Endothelial cell of umbilical vein (primary cell): ENCODE measurements at regions not wholly inside any gene's neighbourhood (a gene's known extent, or its start where the extent isn't known, plus 50 kb on each side); places are given as distances from the start of the nearest gene placed in this dataset.

ENCODE experiments used
- BruUV-seq: library from RNA; stranded (reverse); fragments of 400-500 nt; replicated peaks from 2 replicates; lab custom pipeline; 2021; lab: Mats Ljungman, UMichigan
- CTCF ChIA-PET: fragments of 300-600, 350-600 bp; sonication (Branson Sonifier 250); formaldehyde crosslinking; loops from one replicate; lab custom pipeline; 2021; ENCODE audit warnings: antibody characterized with exemption, inconsistent platforms; lab: Charles Lee
- POLR2A ChIA-PET: fragments of 300-600, 350-600 bp; sonication (Branson Sonifier 250); formaldehyde crosslinking; loops from one replicate; lab custom pipeline; 2021; ENCODE audit warnings: antibody characterized with exemption, inconsistent platforms; lab: Charles Lee
- DNase-seq: peaks from one replicate; pipeline ENCODE4 v3.0.0-alpha.2; 2011; ENCODE audit warnings: low read depth, low spot score
- FAIRE-seq: peaks from 2 replicates; lab custom pipeline; 2011; peaks lifted over from hg19 to GRCh38; lab: Jason Lieb, UNC
- H2AFZ ChIP-seq: 2 replicates; pipeline ENCODE4 v1.6.0; 2012; ENCODE audit warnings: low read depth, low read length, control low read depth, inconsistent platforms
- H3K27ac ChIP-seq: 2 replicates; pipeline ENCODE4 v1.5.1; 2011; ENCODE audit warnings: low read depth, mild to moderate bottlenecking, control low read depth, low read length, moderate library complexity; ENCODE audit not compliant: insufficient read depth
- H3K27me3 ChIP-seq, 2 experiments: 2 replicates each; pipeline versions ENCODE4 v1.6.0 to v1.6.1; 2011; ENCODE audit warnings: low read length in 2 of 2, mixed read lengths in 1 of 2; ENCODE audit not compliant: control insufficient read depth in 2 of 2, insufficient read depth in 2 of 2
- H3K36me3 ChIP-seq, 2 experiments: 2 replicates in 1 of 2; 3 replicates in 1 of 2; pipeline ENCODE4 v1.5.1; 2011; ENCODE audit warnings: low read length in 2 of 2, mild to moderate bottlenecking in 1 of 2, moderate library complexity in 1 of 2; ENCODE audit not compliant: control insufficient read depth in 2 of 2, insufficient read depth in 2 of 2; ENCODE audit errors: extremely low read depth in 1 of 2
- H3K4me1 ChIP-seq: 3 replicates; pipeline ENCODE4 v1.5.1; 2011; ENCODE audit warnings: mild to moderate bottlenecking, low read length; ENCODE audit not compliant: control insufficient read depth, insufficient read depth; ENCODE audit errors: extremely low read depth
- H3K4me2 ChIP-seq: 2 replicates; pipeline ENCODE4 v1.6.1; 2011; ENCODE audit warnings: low read length, control low read depth, mixed read lengths; ENCODE audit not compliant: insufficient read depth
- H3K4me3 ChIP-seq, 3 experiments: fragments of 200-600 bp in 1 of 3; sonication (generic), shearing (Covaris generic) in 1 of 3; replicated peaks in 1 of 3; 2 replicates each; pipeline ENCODE4 v1.5.1; 2011 to 2016; ENCODE audit warnings: control low read depth in 3 of 3, low read length in 3 of 3, mild to moderate bottlenecking in 2 of 3, inconsistent platforms in 1 of 3, low read depth in 1 of 3, moderate library complexity in 1 of 3; ENCODE audit not compliant: insufficient read depth in 1 of 3
- H3K79me2 ChIP-seq: 2 replicates; pipeline ENCODE4 v1.6.0; 2012; ENCODE audit warnings: low read length, inconsistent platforms; ENCODE audit not compliant: control insufficient read depth, insufficient read depth
- H3K9ac ChIP-seq: replicated peaks from 2 replicates; pipeline ENCODE3; 2011; ENCODE audit warnings: low read length, control low read depth; ENCODE audit not compliant: insufficient read depth; ENCODE audit errors: extremely low read depth
- H3K9me1 ChIP-seq: replicated peaks from 3 replicates; pipeline ENCODE4 v1.6.0; 2011; ENCODE audit warnings: mild to moderate bottlenecking, low read length; ENCODE audit not compliant: control insufficient read depth, insufficient read depth; ENCODE audit errors: extremely low read depth
- H3K9me3 ChIP-seq: replicated peaks from 2 replicates; pipeline ENCODE4 v1.5.1; 2012; ENCODE audit warnings: low read length, inconsistent platforms; ENCODE audit not compliant: control insufficient read depth, insufficient read depth
- H4K20me1 ChIP-seq: replicated peaks from 2 replicates; pipeline ENCODE3; 2011; ENCODE audit warnings: mild to moderate bottlenecking, low read length; ENCODE audit not compliant: control insufficient read depth, insufficient read depth; ENCODE audit errors: extremely low read depth
- EZH2 ChIP-seq: IDR thresholded peaks from 2 replicates; pipeline ENCODE4 v1.6.1; 2012; ENCODE audit warnings: borderline replicate concordance, low read depth, mild to moderate bottlenecking, moderate library complexity, low read length, inconsistent platforms; ENCODE audit not compliant: severe bottlenecking
- FOS ChIP-seq: IDR thresholded peaks from 2 replicates; pipeline ENCODE4 v1.6.1; 2011; ENCODE audit warnings: mild to moderate bottlenecking, low read length, moderate library complexity, borderline replicate concordance; ENCODE audit not compliant: insufficient read depth
- GATA2 ChIP-seq: IDR thresholded peaks from 2 replicates; pipeline ENCODE4 v1.7.0; 2011; ENCODE audit warnings: low read depth, mild to moderate bottlenecking, moderate library complexity, mixed read lengths, low read length; ENCODE audit not compliant: insufficient read length, insufficient read depth
- JUN ChIP-seq: IDR thresholded peaks from 2 replicates; pipeline ENCODE4 v1.6.1; 2011; ENCODE audit warnings: borderline replicate concordance, low read depth; ENCODE audit not compliant: insufficient read length, insufficient read depth
- MYC ChIP-seq: IDR thresholded peaks from one replicate; pipeline ENCODE4 v1.6.1; 2011; ENCODE audit warnings: mild to moderate bottlenecking, low read depth, low read length
- POLR2A ChIP-seq: IDR thresholded peaks from 2 replicates; pipeline ENCODE4 v1.6.1; 2012; ENCODE audit warnings: low read depth, mild to moderate bottlenecking, control low read depth, low read length
- POLR2AphosphoS5 ChIP-seq: IDR thresholded peaks from 2 replicates; pipeline ENCODE4 v1.6.1; 2012; ENCODE audit warnings: low read depth, mild to moderate bottlenecking, control low read depth, low read length, moderate library complexity; ENCODE audit not compliant: insufficient read depth
- dilution Hi-C: fragments of 300-500 bp; cut with MboI; formaldehyde crosslinking; loops from one replicate; pipeline ENCODE4 v1.15.0; 2019; ENCODE audit warnings: low sequenced_read_pairs; ENCODE audit not compliant: extremely low pct_ligation_motif_present
- intact Hi-C: fragments of 100-400 bp; cut with micrococcal nuclease; formaldehyde crosslinking; loops from one replicate; pipeline ENCODE4 v1.10.0; 2022
- TF ChIP-seq, protein P1 (sequence below): IDR thresholded peaks from 2 replicates; pipeline ENCODE4 v1.6.1; 2011; ENCODE audit not compliant: insufficient read depth, insufficient read length
- TF ChIP-seq, protein P2 (sequence below), 2 donors: IDR thresholded peaks; 1 replicate in 1 of 2; 2 replicates in 1 of 2; pipeline ENCODE4 v1.5.1; 2011; ENCODE audit warnings: low read length in 2 of 2, mild to moderate bottlenecking in 2 of 2, moderate library complexity in 2 of 2, control low read depth in 1 of 2, inconsistent platforms in 1 of 2, low read depth in 1 of 2; ENCODE audit not compliant: insufficient read depth in 1 of 2; ENCODE audit errors: extremely low read depth in 1 of 2

GRCh38 chr17:77645072-77646045, 313.1 kb upstream of the TNRC6C start:
- no peak overlapping the region for H3K9ac ChIP-seq
- H3K4me2 ChIP-seq = no peak overlapping the region
- FAIRE-seq = no peak
- no peak for TF ChIP-seq JUN
- TF ChIP-seq POLR2A = no peak
- no peak for TF ChIP-seq GATA2
- no peak for TF ChIP-seq POLR2AphosphoS5
- TF ChIP-seq, protein P1, sequence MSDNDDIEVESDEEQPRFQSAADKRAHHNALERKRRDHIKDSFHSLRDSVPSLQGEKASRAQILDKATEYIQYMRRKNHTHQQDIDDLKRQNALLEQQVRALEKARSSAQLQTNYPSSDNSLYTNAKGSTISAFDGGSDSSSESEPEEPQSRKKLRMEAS = no peak
- no peak for TF ChIP-seq FOS
- TF ChIP-seq EZH2 = no peak
- TF ChIP-seq, protein P2, sequence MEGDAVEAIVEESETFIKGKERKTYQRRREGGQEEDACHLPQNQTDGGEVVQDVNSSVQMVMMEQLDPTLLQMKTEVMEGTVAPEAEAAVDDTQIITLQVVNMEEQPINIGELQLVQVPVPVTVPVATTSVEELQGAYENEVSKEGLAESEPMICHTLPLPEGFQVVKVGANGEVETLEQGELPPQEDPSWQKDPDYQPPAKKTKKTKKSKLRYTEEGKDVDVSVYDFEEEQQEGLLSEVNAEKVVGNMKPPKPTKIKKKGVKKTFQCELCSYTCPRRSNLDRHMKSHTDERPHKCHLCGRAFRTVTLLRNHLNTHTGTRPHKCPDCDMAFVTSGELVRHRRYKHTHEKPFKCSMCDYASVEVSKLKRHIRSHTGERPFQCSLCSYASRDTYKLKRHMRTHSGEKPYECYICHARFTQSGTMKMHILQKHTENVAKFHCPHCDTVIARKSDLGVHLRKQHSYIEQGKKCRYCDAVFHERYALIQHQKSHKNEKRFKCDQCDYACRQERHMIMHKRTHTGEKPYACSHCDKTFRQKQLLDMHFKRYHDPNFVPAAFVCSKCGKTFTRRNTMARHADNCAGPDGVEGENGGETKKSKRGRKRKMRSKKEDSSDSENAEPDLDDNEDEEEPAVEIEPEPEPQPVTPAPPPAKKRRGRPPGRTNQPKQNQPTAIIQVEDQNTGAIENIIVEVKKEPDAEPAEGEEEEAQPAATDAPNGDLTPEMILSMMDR (IDR thresholded peaks at IDR 0.05; ENCODE audit: extremely low read depth in 1 of 2, insufficient read depth in 1 of 2, low read depth in 1 of 2, low read length in 2 of 2) = no peak
- TF ChIP-seq MYC = no peak
- intact Hi-C loops (no loop called here), dilution Hi-C loops (no loop called here)
- DNase-seq = no peak
- H3K4me3 ChIP-seq = no peak overlapping the region
- CTCF ChIA-PET = no interaction called here
- no peaks in the 10 kb centered on the region for H3K79me2 ChIP-seq
- H3K36me3 ChIP-seq = no peaks in the 10 kb centered on the region
- no TSS peak for BruUV-seq
- no peak overlapping the region for H2AFZ ChIP-seq
- no peaks in the 10 kb centered on the region for H3K9me3 ChIP-seq
- no peaks in the 10 kb centered on the region for H3K4me1 ChIP-seq
- no peak overlapping the region for H3K27ac ChIP-seq
- no peaks in the 10 kb centered on the region for H4K20me1 ChIP-seq
- POLR2A ChIA-PET = no interaction called here
- peaks cover 0 to 8% of the 10 kb centered on the region in 2 experiments for H3K27me3 ChIP-seq
- H3K9me1 ChIP-seq = no peaks in the 10 kb centered on the region
